Esophagus (tissue), 2 donors: ENCODE measurements at regions not wholly inside any gene's neighbourhood (a gene's known extent, or its start where the extent isn't known, plus 50 kb on each side); places are given as distances from the start of the nearest gene placed in this dataset.

Source experiments
- H3K27ac ChIP-seq, 2 donors: one replicate each; pipeline ENCODE4 v1.5.1; 2013; ENCODE audit warnings: low read depth in 2 of 2, mild to moderate bottlenecking in 2 of 2, inconsistent platforms in 1 of 2, low read length in 1 of 2, moderate library complexity in 1 of 2
- H3K27me3 ChIP-seq, 2 donors: one replicate each; pipeline ENCODE4 v1.6.1; 2013; ENCODE audit warnings: low read length in 2 of 2, control low read depth in 1 of 2, mild to moderate bottlenecking in 1 of 2; ENCODE audit not compliant: insufficient read depth in 2 of 2, control insufficient read depth in 1 of 2
- H3K36me3 ChIP-seq, 2 donors: one replicate each; pipeline ENCODE4 v1.6.1; 2013; ENCODE audit warnings: low read length in 1 of 2; ENCODE audit not compliant: control insufficient read depth in 2 of 2, insufficient read depth in 2 of 2
- H3K4me1 ChIP-seq, 2 donors: one replicate each; pipeline ENCODE4 v1.6.1; 2013; ENCODE audit warnings: low read length in 1 of 2; ENCODE audit not compliant: control insufficient read depth in 2 of 2, insufficient read depth in 2 of 2
- H3K4me3 ChIP-seq, 2 donors: one replicate each; pipeline ENCODE4 v1.5.1; 2013; ENCODE audit warnings: low read length in 2 of 2, mild to moderate bottlenecking in 2 of 2, low read depth in 1 of 2, moderate library complexity in 1 of 2
- H3K9me3 ChIP-seq, 2 donors: one replicate each; pipeline ENCODE4 v1.6.1; 2013; ENCODE audit warnings: mild to moderate bottlenecking in 2 of 2, low read depth in 1 of 2, low read length in 1 of 2, moderate library complexity in 1 of 2; ENCODE audit not compliant: control insufficient read depth in 2 of 2, insufficient read depth in 1 of 2
- WGBS, 2 donors: extraction: QIAGEN DNeasy Blood & Tissue Kit; methylation state at CpG; one replicate each; pipeline ENCODE4 v1.1.7; 2013; 5-methylcytosine and 5-hydroxymethylcytosine counted together
- donor health status: healthy with polysubstance abuse.
- donor health status: Bipolar disorder and iron deficiency.

DNA sequence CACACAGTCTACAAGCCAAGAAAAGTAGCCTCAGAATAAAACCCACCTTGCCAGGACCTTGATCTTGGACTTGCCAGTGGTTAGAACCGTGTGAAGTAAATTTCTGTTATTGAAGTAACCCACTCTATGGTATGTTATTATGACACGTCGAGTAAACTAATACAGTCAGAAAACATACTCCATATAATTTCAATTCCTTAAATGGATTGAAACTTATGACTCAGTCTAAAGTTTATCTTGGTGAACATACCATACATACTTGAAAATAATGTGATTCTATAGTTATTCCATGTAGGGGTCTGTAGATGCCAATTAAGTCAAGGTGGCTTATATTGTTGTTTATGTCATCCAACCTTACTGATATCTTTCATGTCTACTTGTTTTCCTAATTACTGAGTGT lies 950.7 kb downstream of the TLE4 start:
- H3K27me3 ChIP-seq = no peaks in the 10 kb centered on the region
- H3K27ac ChIP-seq = no peak overlapping the region
- 83 to 87% methylated on average over 3 of the region's 3 CpGs for WGBS, 2 donors
- H3K4me1 ChIP-seq = no peaks in the 10 kb centered on the region
- no peaks in the 10 kb centered on the region for H3K36me3 ChIP-seq
- H3K9me3 ChIP-seq = no peaks in the 10 kb centered on the region
- H3K4me3 ChIP-seq = no peak overlapping the region

DNA sequence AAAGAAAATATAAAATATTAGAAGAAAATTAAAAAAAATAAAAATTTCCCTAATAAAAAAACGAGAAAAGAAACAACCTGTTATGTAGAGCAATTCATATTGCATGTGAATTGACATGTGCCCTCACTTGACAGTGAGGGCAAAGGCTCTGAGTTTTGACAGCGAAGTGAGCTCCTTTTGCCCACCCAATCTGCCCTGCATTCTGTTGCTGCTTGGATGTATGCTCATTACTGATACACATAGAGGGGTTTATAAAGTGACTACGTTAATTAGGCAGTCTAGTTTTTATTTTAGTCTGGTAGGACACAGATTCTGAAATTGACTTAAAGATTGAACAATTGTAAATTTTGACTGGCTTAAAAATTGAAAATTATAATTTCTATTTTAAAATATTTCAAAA lies 949.4 kb downstream of the TLE4 start:
- no peak overlapping the region for H3K4me3 ChIP-seq
- no peak overlapping the region for H3K27ac ChIP-seq
- H3K4me1 ChIP-seq = no peaks in the 10 kb centered on the region
- 70 to 73% methylated on average over 3 of the region's 3 CpGs for WGBS, 2 donors
- H3K36me3 ChIP-seq = no peaks in the 10 kb centered on the region
- H3K9me3 ChIP-seq = no peaks in the 10 kb centered on the region
- no peaks in the 10 kb centered on the region for H3K27me3 ChIP-seq

DNA sequence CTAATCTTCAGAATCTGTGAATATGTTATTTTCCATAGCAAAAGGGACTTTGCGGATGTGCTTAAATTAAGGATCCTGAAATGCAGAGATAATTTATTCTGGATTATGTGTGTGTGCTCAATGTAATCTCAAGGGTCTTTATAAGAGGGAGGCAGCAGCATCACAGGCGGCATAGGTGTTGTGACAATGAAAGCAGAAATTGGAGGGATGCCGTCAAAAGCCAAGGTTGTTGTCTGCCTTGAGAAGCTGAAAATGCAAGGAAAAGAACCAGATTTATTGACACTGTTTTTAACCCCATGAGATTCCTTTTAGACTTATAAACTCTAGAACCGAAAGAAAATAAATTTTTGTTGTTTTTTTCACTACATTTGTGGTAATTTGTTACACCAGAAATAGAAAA lies 948.5 kb downstream of the TLE4 start:
- WGBS, 2 donors = 86 to 92% methylated on average over 4 of the region's 4 CpGs
- no peak overlapping the region for H3K4me3 ChIP-seq
- no peaks in the 10 kb centered on the region for H3K4me1 ChIP-seq
- H3K27me3 ChIP-seq = no peaks in the 10 kb centered on the region
- H3K9me3 ChIP-seq = no peaks in the 10 kb centered on the region
- H3K36me3 ChIP-seq = no peaks in the 10 kb centered on the region
- H3K27ac ChIP-seq = no peak overlapping the region

DNA sequence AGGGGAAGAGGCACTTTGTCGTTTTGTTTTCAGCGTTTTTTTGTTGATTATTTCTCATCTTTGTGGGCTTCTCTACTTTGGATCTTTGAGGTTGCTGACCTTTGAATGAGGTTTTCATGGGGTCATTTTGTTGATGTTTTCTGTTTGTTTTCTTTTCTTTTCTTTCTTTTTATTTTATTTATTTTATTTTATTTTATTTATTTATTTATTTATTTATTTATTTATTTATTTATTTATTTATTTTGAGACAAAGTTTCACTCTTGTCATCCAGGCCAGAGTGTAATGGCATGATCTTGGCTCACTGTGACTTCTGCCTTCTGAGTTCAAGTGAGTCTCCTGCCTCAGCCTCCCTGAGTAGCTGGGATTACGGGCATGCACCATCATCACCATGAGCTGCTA lies 946.7 kb downstream of the TLE4 start:
- Histone ChIP-seq H3K27me3 (no peaks in the 10 kb centered on the region), H3K4me3 (no peak overlapping the region), H3K9me3 (no peaks in the 10 kb centered on the region), H3K27ac (no peak overlapping the region), H3K4me1 (no peaks in the 10 kb centered on the region), H3K36me3 (no peaks in the 10 kb centered on the region)
- WGBS, 2 donors = 92% methylated on average over 3 of the region's 3 CpGs

DNA sequence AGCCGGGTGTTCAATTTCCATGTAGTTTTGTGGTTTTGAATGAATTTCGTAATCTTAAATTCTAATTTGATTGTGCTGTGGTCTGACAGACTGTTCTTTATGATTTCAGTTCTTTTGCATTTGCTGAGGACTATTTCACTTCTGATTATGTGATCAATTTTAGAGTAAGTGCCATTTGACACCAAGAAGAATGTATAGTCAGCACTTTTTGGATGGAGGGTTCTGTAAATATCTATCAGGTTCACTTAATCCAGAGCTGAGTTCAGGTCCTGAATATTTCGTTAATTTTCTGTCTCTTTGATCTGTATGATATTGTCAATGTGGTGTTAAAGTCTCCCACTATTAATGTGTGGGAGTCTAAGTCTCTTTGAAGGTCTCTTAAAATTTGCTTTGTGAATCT lies 944.9 kb downstream of the TLE4 start:
- WGBS, 2 donors = 73% methylated on average over 3 of the region's 3 CpGs
- no peaks in the 10 kb centered on the region for H3K27me3 ChIP-seq
- no peak overlapping the region for H3K4me3 ChIP-seq
- H3K4me1 ChIP-seq = no peaks in the 10 kb centered on the region
- no peaks in the 10 kb centered on the region for H3K36me3 ChIP-seq
- no peaks in the 10 kb centered on the region for H3K9me3 ChIP-seq
- no peak overlapping the region for H3K27ac ChIP-seq

DNA sequence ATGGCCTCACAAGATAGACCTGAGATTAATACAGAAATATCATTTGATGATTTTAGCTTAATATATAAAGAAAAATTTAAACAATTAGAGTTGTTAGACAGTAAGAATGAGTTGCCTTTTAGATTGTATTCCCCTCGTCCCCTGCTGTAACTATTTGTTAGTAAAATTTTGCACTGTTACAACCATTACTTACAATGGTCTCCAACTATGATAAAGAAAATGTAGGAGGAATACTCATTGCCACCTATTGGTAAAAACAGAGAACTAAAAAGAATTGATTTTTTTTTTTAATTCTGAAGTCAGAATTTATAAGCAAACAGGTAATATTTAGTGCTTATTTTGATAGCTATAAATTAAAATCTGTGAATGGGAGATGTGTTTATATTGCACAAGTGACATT lies 937.6 kb downstream of the TLE4 start:
- H3K27me3 ChIP-seq = no peaks in the 10 kb centered on the region
- H3K4me1 ChIP-seq = no peaks in the 10 kb centered on the region
- no peak overlapping the region for H3K4me3 ChIP-seq
- WGBS, 2 donors = 69 to 80% methylated on average over 1 of the region's 1 CpG
- H3K27ac ChIP-seq = no peak overlapping the region
- H3K9me3 ChIP-seq = no peaks in the 10 kb centered on the region
- no peaks in the 10 kb centered on the region for H3K36me3 ChIP-seq

DNA sequence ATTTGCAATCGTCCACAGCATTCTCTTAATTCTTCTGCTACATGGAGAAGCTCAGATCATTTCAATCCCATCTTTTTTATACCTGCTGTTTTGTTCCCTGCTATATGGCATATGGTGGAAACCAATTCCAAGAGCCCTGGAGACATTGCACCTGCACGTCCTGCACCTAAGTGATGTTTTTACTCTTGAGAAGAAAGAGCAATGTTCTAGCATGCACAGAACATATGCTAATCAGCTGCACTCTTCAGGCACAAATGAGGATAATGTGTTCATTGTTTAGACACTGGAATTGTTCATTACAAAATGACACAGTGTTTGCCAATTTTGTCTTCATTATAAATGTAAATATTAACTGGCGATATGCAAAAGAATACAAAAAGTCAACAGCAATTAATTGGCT lies 935.8 kb downstream of the TLE4 start:
- WGBS, 2 donors = 74 to 77% methylated on average over 3 of the region's 3 CpGs
- no peak overlapping the region for H3K4me3 ChIP-seq
- no peaks in the 10 kb centered on the region for H3K9me3 ChIP-seq

DNA sequence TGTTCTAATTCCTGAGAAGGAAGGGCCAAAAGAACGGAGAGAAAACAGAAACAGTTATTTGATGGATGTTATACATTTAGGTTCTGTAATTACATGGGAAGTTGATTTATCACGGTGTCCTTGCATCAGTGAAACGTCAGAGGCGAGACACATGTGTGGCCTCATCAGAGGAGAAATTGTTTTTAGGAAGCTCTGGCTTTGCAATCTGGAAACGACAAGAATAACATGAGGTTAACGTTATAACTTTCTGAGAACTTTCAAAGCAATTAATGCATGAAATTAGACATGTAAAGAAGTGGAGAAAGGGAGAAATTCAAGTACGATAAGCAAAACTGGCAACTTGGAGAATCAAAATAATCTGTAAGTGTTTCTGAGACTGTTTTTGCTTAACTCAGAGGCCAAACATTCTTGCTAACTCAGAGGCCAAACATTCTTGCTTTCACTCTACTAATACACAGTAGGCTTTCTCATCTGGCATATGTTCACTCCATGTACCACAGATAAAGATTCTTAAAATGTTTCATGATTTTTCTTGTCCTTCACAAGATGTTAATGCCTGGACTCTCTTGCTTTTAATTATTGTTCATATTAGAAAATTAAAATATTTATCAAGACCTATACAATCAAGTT lies 933.0 kb downstream of the TLE4 start:
- Histone ChIP-seq H3K27me3 (no peaks in the 10 kb centered on the region), H3K27ac (no peak overlapping the region), H3K36me3 (no peaks in the 10 kb centered on the region), H3K9me3 (no peaks in the 10 kb centered on the region), H3K4me1 (no peaks in the 10 kb centered on the region), H3K4me3 (no peak overlapping the region)
- WGBS, 2 donors = 53 to 55% methylated on average over 7 of the region's 7 CpGs

More for the DNA sequence above, 935.8 kb downstream of the TLE4 start:
- Histone ChIP-seq H3K36me3 (no peaks in the 10 kb centered on the region), H3K27me3 (no peaks in the 10 kb centered on the region), H3K27ac (no peak overlapping the region), H3K4me1 (no peaks in the 10 kb centered on the region)

DNA sequence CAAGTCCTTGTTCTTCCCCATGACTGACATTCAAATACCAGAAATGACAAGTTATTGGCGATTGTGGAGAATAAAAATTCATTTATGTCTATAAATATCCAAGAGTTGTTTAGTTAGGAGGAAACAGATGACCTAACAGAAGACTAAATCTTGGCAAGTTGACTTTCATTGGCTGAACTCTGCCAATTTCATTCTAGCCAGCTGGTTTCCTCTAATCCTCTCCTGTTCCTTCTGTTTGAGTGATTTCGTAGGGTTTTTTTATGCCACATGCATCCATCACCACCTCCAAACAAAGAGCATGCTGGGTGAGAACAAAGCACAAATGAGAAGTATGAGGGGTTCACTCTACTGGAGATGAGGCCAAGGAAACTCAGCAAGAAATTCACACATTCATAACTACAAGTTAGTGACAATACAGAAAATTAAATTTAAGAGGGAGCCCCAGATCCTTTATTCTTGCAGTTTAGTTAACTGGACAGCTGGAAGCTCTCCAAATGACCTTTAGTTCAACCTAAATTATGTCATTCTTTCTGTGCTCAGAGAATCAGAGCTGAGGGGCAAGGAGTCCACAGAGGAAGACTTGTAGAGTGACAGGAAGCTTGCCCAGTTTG lies 932.0 kb downstream of the TLE4 start:
- H3K36me3 ChIP-seq = no peaks in the 10 kb centered on the region
- WGBS, 2 donors = 23 to 26% methylated on average over 2 of the region's 2 CpGs
- H3K27ac ChIP-seq = no peak overlapping the region
- no peak overlapping the region for H3K4me3 ChIP-seq
- H3K9me3 ChIP-seq = no peaks in the 10 kb centered on the region
- no peaks in the 10 kb centered on the region for H3K4me1 ChIP-seq
- no peaks in the 10 kb centered on the region for H3K27me3 ChIP-seq

DNA sequence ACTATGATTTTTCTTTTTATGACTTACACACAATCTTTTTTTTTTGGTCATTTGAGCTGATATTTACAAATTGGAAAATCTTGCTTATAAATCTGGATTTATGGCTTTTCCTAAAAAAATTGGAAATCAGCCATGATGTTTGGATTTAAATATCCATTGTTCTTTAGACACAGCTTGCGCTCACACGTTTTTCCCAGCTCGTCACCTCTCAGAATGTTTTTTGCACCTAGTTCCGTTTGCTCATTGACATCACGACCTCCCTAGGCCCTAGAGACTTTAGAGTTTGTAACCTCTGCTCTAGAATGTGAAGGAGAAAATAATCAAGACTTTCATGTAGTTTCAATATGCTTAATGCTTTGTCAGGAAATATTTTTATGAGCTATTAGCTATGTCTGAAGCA lies 930.5 kb downstream of the TLE4 start:
- Histone ChIP-seq H3K27me3 (no peaks in the 10 kb centered on the region), H3K4me1 (no peaks in the 10 kb centered on the region), H3K9me3 (no peaks in the 10 kb centered on the region), H3K4me3 (no peak overlapping the region), H3K27ac (no peak overlapping the region), H3K36me3 (no peaks in the 10 kb centered on the region)
- WGBS, 2 donors = 61 to 68% methylated on average over 5 of the region's 5 CpGs
